ENCODE measurements at regions not wholly inside any gene's neighbourhood (a gene's known extent, or its start where the extent isn't known, plus 50 kb on each side); places are given as distances from the start of the nearest gene placed in this dataset.

GRCh38 chr15:81954158-81954783, 91.5 kb downstream of the MEX3B start:
- H3K27me3 ChIP-seq (ENCODE audit: insufficient read depth, low read length), result no peaks in the 10 kb centered on the region
- WGBS, result 93% methylated on average over 9 of the region's 9 CpGs
- H3K4me3 ChIP-seq (ENCODE audit: low read length), result no peak overlapping the region

GRCh38 chr15:81950841-81951414, 94.9 kb downstream of the MEX3B start:
- Histone ChIP-seq H3K9ac (ENCODE audit: low read depth, low read length) (no peak overlapping the region), H3K9me3 (ENCODE audit: insufficient read depth, low read depth, low read length) (no peaks in the 10 kb centered on the region), H3K27ac (ENCODE audit: low read depth, low read length) (no peak overlapping the region), H3K27me3 (ENCODE audit: insufficient read depth, low read length) (no peaks in the 10 kb centered on the region), H3K36me3 (ENCODE audit: insufficient read depth, low read length) (no peaks in the 10 kb centered on the region), H3K4me1 (ENCODE audit: insufficient read depth, low read length) (no peaks in the 10 kb centered on the region), H3K4me3 (ENCODE audit: low read length) (no peak overlapping the region)
- WGBS, result 78% methylated on average over 7 of the region's 7 CpGs

More at GRCh38 chr15:81954158-81954783, 91.5 kb downstream of the MEX3B start:
- H3K27ac ChIP-seq (ENCODE audit: low read depth, low read length), result no peak overlapping the region
- H3K9ac ChIP-seq (ENCODE audit: low read depth, low read length), result no peak overlapping the region
- no peaks in the 10 kb centered on the region for H3K4me1 ChIP-seq (ENCODE audit: insufficient read depth, low read length)
- H3K9me3 ChIP-seq (ENCODE audit: insufficient read depth, low read depth, low read length), result no peaks in the 10 kb centered on the region
- no peaks in the 10 kb centered on the region for H3K36me3 ChIP-seq (ENCODE audit: insufficient read depth, low read length)

- 93% methylated on average over 11 of the region's 11 CpGs for WGBS
- Histone ChIP-seq H3K4me1 (ENCODE audit: insufficient read depth, low read length) (no peaks in the 10 kb centered on the region), H3K9me3 (ENCODE audit: insufficient read depth, low read depth, low read length) (no peaks in the 10 kb centered on the region), H3K4me3 (ENCODE audit: low read length) (no peak overlapping the region), H3K27ac (ENCODE audit: low read depth, low read length) (no peak overlapping the region), H3K36me3 (ENCODE audit: insufficient read depth, low read length) (no peaks in the 10 kb centered on the region), H3K27me3 (ENCODE audit: insufficient read depth, low read length) (no peaks in the 10 kb centered on the region), H3K9ac (ENCODE audit: low read depth, low read length) (no peak overlapping the region)
These were observed 97.1 kb downstream of the MEX3B start for GRCh38 chr15:81948751-81949150.

- no peaks in the 10 kb centered on the region for H3K9me3 ChIP-seq (ENCODE audit: insufficient read depth, low read depth, low read length)
- WGBS, result 96% methylated on average over 8 of the region's 8 CpGs
- no peak overlapping the region for H3K4me3 ChIP-seq (ENCODE audit: low read length)
- no peaks in the 10 kb centered on the region for H3K36me3 ChIP-seq (ENCODE audit: insufficient read depth, low read length)
- H3K27ac ChIP-seq (ENCODE audit: low read depth, low read length), result no peak overlapping the region
- no peaks in the 10 kb centered on the region for H3K27me3 ChIP-seq (ENCODE audit: insufficient read depth, low read length)
- H3K4me1 ChIP-seq (ENCODE audit: insufficient read depth, low read length), result no peaks in the 10 kb centered on the region
- no peak overlapping the region for H3K9ac ChIP-seq (ENCODE audit: low read depth, low read length)
These were observed 97.6 kb downstream of the MEX3B start for GRCh38 chr15:81948222-81948621.

- no peak overlapping the region for H3K9ac ChIP-seq (ENCODE audit: low read depth, low read length)
- WGBS, result 89% methylated on average over 2 of the region's 2 CpGs
- no peaks in the 10 kb centered on the region for H3K4me1 ChIP-seq (ENCODE audit: insufficient read depth, low read length)
- no peaks in the 10 kb centered on the region for H3K27me3 ChIP-seq (ENCODE audit: insufficient read depth, low read length)
- H3K36me3 ChIP-seq (ENCODE audit: insufficient read depth, low read length), result no peaks in the 10 kb centered on the region
- no peaks in the 10 kb centered on the region for H3K9me3 ChIP-seq (ENCODE audit: insufficient read depth, low read depth, low read length)
- H3K27ac ChIP-seq (ENCODE audit: low read depth, low read length), result no peak overlapping the region
- no peak overlapping the region for H3K4me3 ChIP-seq (ENCODE audit: low read length)
These were observed 98.3 kb downstream of the MEX3B start for GRCh38 chr15:81947548-81947947.

DNA sequence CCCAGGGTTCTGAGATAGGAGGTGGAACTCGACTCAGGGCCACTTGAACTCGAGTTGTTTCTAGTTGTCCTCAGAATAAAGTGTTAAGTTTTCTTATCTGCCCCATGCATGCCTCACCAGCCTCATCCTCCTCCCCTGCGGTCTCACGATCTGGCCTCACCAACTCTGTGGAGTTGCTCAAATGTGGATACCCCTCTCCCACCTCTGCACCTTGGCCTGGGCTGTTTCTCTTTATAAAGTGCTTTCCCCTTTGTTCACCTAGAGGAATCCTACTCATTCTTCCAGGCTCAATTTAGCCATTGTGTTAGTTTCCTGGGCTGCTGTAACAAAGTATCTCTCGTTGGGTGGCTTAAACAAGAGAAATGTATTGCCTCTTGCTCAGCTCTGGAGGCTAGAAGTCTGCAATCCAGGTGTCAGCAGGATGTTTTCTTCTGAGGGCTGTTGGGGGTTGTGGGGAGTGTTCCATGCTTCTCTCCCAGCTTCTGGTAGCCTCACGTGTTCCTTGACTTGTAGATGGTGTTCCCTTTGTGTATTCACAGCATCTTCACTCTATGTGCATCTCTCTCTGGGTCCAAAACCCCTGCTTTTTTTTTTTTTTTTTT, 100.7 kb downstream of the MEX3B start:
- WGBS, result 89% methylated on average over 6 of the region's 6 CpGs
- Histone ChIP-seq H3K27me3 (ENCODE audit: insufficient read depth, low read length) (no peaks in the 10 kb centered on the region), H3K9me3 (ENCODE audit: insufficient read depth, low read depth, low read length) (no peaks in the 10 kb centered on the region), H3K27ac (ENCODE audit: low read depth, low read length) (no peak overlapping the region), H3K4me1 (ENCODE audit: insufficient read depth, low read length) (peaks cover 6% of the 10 kb centered on the region; the same call in 1 of the 2 replicates), H3K36me3 (ENCODE audit: insufficient read depth, low read length) (no peaks in the 10 kb centered on the region), H3K4me3 (ENCODE audit: low read length) (no peak overlapping the region), H3K9ac (ENCODE audit: low read depth, low read length) (no peak overlapping the region)

GRCh38 chr15:81942655-81943195, 103.1 kb downstream of the MEX3B start:
- WGBS, result 88% methylated on average over 3 of the region's 3 CpGs
- no peaks in the 10 kb centered on the region for H3K9me3 ChIP-seq (ENCODE audit: insufficient read depth, low read depth, low read length)

DNA sequence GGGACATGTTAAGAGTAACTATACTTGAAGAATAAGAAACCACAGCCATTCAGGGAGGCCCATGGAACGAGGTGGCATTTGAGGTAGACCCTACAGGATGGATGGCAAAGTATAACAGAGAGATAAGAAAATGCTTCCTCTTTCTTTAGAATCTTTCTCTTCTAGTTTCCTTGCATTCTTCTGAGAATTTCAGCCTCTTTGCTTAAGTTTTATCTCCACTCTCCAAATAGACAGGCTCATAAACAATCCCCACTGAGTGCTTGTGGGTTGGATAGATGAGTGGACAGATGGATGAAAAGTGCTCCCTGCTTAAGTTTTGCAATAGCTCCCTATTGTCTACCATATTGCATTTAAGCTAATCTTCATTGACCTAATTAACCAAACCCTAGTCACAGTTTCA, 103.7 kb downstream of the MEX3B start:
- H3K4me3 ChIP-seq (ENCODE audit: low read length), result no peak overlapping the region
- no peaks in the 10 kb centered on the region for H3K36me3 ChIP-seq (ENCODE audit: insufficient read depth, low read length)
- no peaks in the 10 kb centered on the region for H3K27me3 ChIP-seq (ENCODE audit: insufficient read depth, low read length)
- H3K9me3 ChIP-seq (ENCODE audit: insufficient read depth, low read depth, low read length), result no peaks in the 10 kb centered on the region
- H3K4me1 ChIP-seq (ENCODE audit: insufficient read depth, low read length), result peaks cover 6% of the 10 kb centered on the region; the same call in 1 of the 2 replicates
- WGBS, result 90% methylated on average over 1 of the region's 1 CpG
- H3K9ac ChIP-seq (ENCODE audit: low read depth, low read length), result no peak overlapping the region
- H3K27ac ChIP-seq (ENCODE audit: low read depth, low read length), result no peak overlapping the region

More at GRCh38 chr15:81942655-81943195, 103.1 kb downstream of the MEX3B start:
- no peak overlapping the region for H3K4me3 ChIP-seq (ENCODE audit: low read length)
- no peaks in the 10 kb centered on the region for H3K27me3 ChIP-seq (ENCODE audit: insufficient read depth, low read length)
- peaks cover 6% of the 10 kb centered on the region; the same call in 1 of the 2 replicates for H3K4me1 ChIP-seq (ENCODE audit: insufficient read depth, low read length)
- no peak overlapping the region for H3K27ac ChIP-seq (ENCODE audit: low read depth, low read length)
- no peak overlapping the region for H3K9ac ChIP-seq (ENCODE audit: low read depth, low read length)
- H3K36me3 ChIP-seq (ENCODE audit: insufficient read depth, low read length), result no peaks in the 10 kb centered on the region

- no peaks in the 10 kb centered on the region for H3K27me3 ChIP-seq (ENCODE audit: insufficient read depth, low read length)
- H3K9me3 ChIP-seq (ENCODE audit: insufficient read depth, low read depth, low read length), result no peaks in the 10 kb centered on the region
- peaks cover 6% of the 10 kb centered on the region; the same call in 1 of the 2 replicates for H3K4me1 ChIP-seq (ENCODE audit: insufficient read depth, low read length)
- H3K4me3 ChIP-seq (ENCODE audit: low read length), result no peak overlapping the region
- no peak overlapping the region for H3K9ac ChIP-seq (ENCODE audit: low read depth, low read length)
- 69% methylated on average over 4 of the region's 4 CpGs for WGBS
- H3K27ac ChIP-seq (ENCODE audit: low read depth, low read length), result no peak overlapping the region
- no peaks in the 10 kb centered on the region for H3K36me3 ChIP-seq (ENCODE audit: insufficient read depth, low read length)
These were observed 104.3 kb downstream of the MEX3B start for GRCh38 chr15:81941479-81941878.

DNA sequence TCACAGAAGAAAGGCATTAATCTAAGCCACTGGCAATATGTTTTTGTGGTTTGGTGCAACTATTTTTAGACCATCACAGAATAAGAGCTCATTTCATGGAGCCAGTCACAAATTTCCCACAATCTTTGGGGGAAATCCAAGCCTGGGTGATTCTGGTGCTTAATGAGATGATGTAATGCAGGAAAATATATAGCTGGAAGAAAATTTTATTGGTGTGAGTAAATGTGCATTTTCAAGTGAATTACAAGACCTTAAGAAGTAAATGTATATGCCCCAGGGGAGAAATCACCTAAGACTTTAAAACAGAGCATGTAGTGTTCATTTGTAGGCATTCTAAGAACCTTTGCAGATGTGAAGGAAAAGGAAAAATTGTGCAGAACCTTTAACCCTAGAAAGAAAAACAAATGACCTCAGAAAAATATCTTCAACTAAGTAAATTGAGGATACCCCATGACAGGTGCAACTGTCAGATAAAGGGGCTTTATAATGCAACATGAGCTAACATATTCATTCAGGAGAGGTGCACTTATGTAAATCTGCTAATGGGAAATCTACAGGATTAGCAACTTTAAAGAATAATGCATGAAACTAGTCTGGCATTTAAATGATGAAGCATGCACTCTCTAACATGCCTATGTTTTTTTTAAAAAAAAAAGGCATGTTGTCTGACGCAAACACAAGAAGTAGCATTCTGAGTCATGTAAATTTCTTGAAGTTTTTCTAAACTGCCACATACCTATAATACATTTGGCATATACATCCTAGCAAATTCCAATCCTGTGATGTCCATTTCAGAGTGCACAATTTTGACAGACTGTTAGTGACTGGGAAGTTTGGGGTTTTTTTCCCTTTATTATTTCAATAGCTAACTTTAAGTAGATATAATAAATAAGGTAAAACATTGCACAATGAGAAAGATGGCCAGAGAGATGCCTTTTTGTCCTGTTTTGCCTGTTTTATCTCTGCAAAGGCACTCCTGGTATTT, 105.1 kb downstream of the MEX3B start:
- WGBS, result 100% methylated on average over 1 of the region's 1 CpG
- Histone ChIP-seq H3K27me3 (ENCODE audit: insufficient read depth, low read length) (no peaks in the 10 kb centered on the region), H3K9ac (ENCODE audit: low read depth, low read length) (no peak overlapping the region), H3K36me3 (ENCODE audit: insufficient read depth, low read length) (no peaks in the 10 kb centered on the region), H3K4me3 (ENCODE audit: low read length) (no peak overlapping the region), H3K9me3 (ENCODE audit: insufficient read depth, low read depth, low read length) (no peaks in the 10 kb centered on the region), H3K4me1 (ENCODE audit: insufficient read depth, low read length) (peaks cover 6% of the 10 kb centered on the region; the same call in 1 of the 2 replicates), H3K27ac (ENCODE audit: low read depth, low read length) (no peak overlapping the region)
